ENCODE measurements at regions not wholly inside any gene's neighbourhood (a gene's known extent, or its start where the extent isn't known, plus 50 kb on each side); places are given as distances from the start of the nearest gene placed in this dataset.

GRCh38 chr1:62917314-62917713 is 133.4 kb downstream of the ATG4C start:
- ATAC-seq (no peak), DNase-seq (ENCODE audit: low spot score in 2 of 2) (no peak)
- Mint-ChIP-seq H3K9me3 (no peaks in the 10 kb centered on the region), H3K36me3 (no peaks in the 10 kb centered on the region), H3K27ac (no peak overlapping the region)

- H3K9me3 Mint-ChIP-seq, result peaks cover 0 to 1% of the 10 kb centered on the region in 2 donors
- DNase-seq (ENCODE audit: low spot score in 2 of 2) (no peak), ATAC-seq (no peak)
- H3K27ac Mint-ChIP-seq, result no peak overlapping the region
- no peaks in the 10 kb centered on the region for H3K36me3 Mint-ChIP-seq
Observed at GRCh38 chr1:62917805-62918204, 133.9 kb downstream of the ATG4C start.

GRCh38 chr1:62918700-62919099 is 134.8 kb downstream of the ATG4C start:
- Mint-ChIP-seq H3K9me3 (peaks cover 0 to 5% of the 10 kb centered on the region in 2 donors), H3K27ac (no peak overlapping the region), H3K36me3 (no peaks in the 10 kb centered on the region)
- DNase-seq (ENCODE audit: low spot score in 2 of 2) (no peak), ATAC-seq (no peak)

GRCh38 chr1:62922006-62922405 is 138.1 kb downstream of the ATG4C start:
- Mint-ChIP-seq H3K27ac (no peak overlapping the region), H3K36me3 (no peaks in the 10 kb centered on the region), H3K9me3 (peaks cover 0 to 5% of the 10 kb centered on the region in 2 donors)
- ATAC-seq (no peak), DNase-seq (ENCODE audit: low spot score in 2 of 2) (no peak)

- no peak overlapping the region for H3K27ac Mint-ChIP-seq
- peaks cover 0 to 5% of the 10 kb centered on the region in 2 donors for H3K9me3 Mint-ChIP-seq
- no peak for ATAC-seq
- no peaks in the 10 kb centered on the region for H3K36me3 Mint-ChIP-seq
- no peak for DNase-seq (ENCODE audit: low spot score in 2 of 2)
Observed at GRCh38 chr1:62924983-62925790, 141.3 kb downstream of the ATG4C start.

- H3K27ac Mint-ChIP-seq, result no peak overlapping the region
- ATAC-seq (no peak), DNase-seq (ENCODE audit: low spot score in 2 of 2) (no peak)
- H3K9me3 Mint-ChIP-seq, result peaks cover 0 to 5% of the 10 kb centered on the region in 2 donors
- H3K36me3 Mint-ChIP-seq, result no peaks in the 10 kb centered on the region
Observed at GRCh38 chr1:62926681-62927252, 142.8 kb downstream of the ATG4C start.

- no peak for ATAC-seq
- Mint-ChIP-seq H3K9me3 (no peaks in the 10 kb centered on the region), H3K27ac (no peak overlapping the region), H3K36me3 (no peaks in the 10 kb centered on the region)
- DNase-seq (ENCODE audit: low spot score in 2 of 2), result no peak
Observed at GRCh38 chr1:62928885-62929284, 145.0 kb downstream of the ATG4C start.

- DNase-seq (ENCODE audit: low spot score in 2 of 2) (no peak), ATAC-seq (no peak)
- Mint-ChIP-seq H3K27ac (no peak overlapping the region), H3K36me3 (no peaks in the 10 kb centered on the region), H3K9me3 (no peaks in the 10 kb centered on the region)
Observed at GRCh38 chr1:62937634-62938296, 153.8 kb downstream of the ATG4C start.

GRCh38 chr1:62941780-62942179 is 157.8 kb downstream of the ATG4C start:
- DNase-seq (ENCODE audit: low spot score in 2 of 2) (no peak), ATAC-seq (no peak)
- Mint-ChIP-seq H3K9me3 (no peaks in the 10 kb centered on the region), H3K36me3 (no peaks in the 10 kb centered on the region), H3K27ac (no peak overlapping the region)

- DNase-seq (ENCODE audit: low spot score in 2 of 2) (no peak), ATAC-seq (no peak)
- Mint-ChIP-seq H3K36me3 (no peaks in the 10 kb centered on the region), H3K9me3 (no peaks in the 10 kb centered on the region), H3K27ac (no peak overlapping the region)
Observed at GRCh38 chr1:62946511-62946910, 162.6 kb downstream of the ATG4C start.

- DNase-seq (ENCODE audit: low spot score in 2 of 2), result no peak
- ATAC-seq, result no peak
- H3K36me3 Mint-ChIP-seq, result no peaks in the 10 kb centered on the region
- no peak overlapping the region for H3K27ac Mint-ChIP-seq
- H3K9me3 Mint-ChIP-seq, result no peaks in the 10 kb centered on the region
Observed at GRCh38 chr1:62951428-62951827, 167.5 kb downstream of the ATG4C start.

- Mint-ChIP-seq H3K9me3 (no peaks in the 10 kb centered on the region), H3K27ac (no peak overlapping the region), H3K36me3 (no peaks in the 10 kb centered on the region)
- ATAC-seq (no peak), DNase-seq (ENCODE audit: low spot score in 2 of 2) (no peak)
Observed at GRCh38 chr1:62952596-62952995, 168.7 kb downstream of the ATG4C start.

GRCh38 chr1:62953633-62954032 is 169.7 kb downstream of the ATG4C start:
- DNase-seq (ENCODE audit: low spot score in 2 of 2), result no peak
- Mint-ChIP-seq H3K36me3 (no peaks in the 10 kb centered on the region), H3K27ac (no peak overlapping the region), H3K9me3 (no peaks in the 10 kb centered on the region)
- no peak for ATAC-seq

- ATAC-seq, result no peak
- H3K9me3 Mint-ChIP-seq, result no peaks in the 10 kb centered on the region
- no peak overlapping the region for H3K27ac Mint-ChIP-seq
- no peaks in the 10 kb centered on the region for H3K36me3 Mint-ChIP-seq
- DNase-seq (ENCODE audit: low spot score in 2 of 2), result no peak
Observed at GRCh38 chr1:62954758-62955157, 170.8 kb downstream of the ATG4C start.

- DNase-seq (ENCODE audit: low spot score in 2 of 2) (no peak), ATAC-seq (no peak)
- no peak overlapping the region for H3K27ac Mint-ChIP-seq
- no peaks in the 10 kb centered on the region for H3K9me3 Mint-ChIP-seq
- no peaks in the 10 kb centered on the region for H3K36me3 Mint-ChIP-seq
Observed at GRCh38 chr1:62955666-62956065, 171.7 kb downstream of the ATG4C start.

- ATAC-seq, result no peak
- Mint-ChIP-seq H3K27ac (no peak overlapping the region), H3K36me3 (no peaks in the 10 kb centered on the region), H3K9me3 (no peaks in the 10 kb centered on the region)
- no peak for DNase-seq (ENCODE audit: low spot score in 2 of 2)
Observed at GRCh38 chr1:62962014-62962812, 178.3 kb downstream of the ATG4C start.

All from activated naive CD4-positive, alpha-beta T cell treated with anti-CD3 and anti-CD28 coated beads, Interleukin-2, amount 50 U/mL, for 72 hours (primary cell).